ENCODE measurements at regions not wholly inside any gene's neighbourhood (a gene's known extent, or its start where the extent isn't known, plus 50 kb on each side); places are given as distances from the start of the nearest gene placed in this dataset.

DNA sequence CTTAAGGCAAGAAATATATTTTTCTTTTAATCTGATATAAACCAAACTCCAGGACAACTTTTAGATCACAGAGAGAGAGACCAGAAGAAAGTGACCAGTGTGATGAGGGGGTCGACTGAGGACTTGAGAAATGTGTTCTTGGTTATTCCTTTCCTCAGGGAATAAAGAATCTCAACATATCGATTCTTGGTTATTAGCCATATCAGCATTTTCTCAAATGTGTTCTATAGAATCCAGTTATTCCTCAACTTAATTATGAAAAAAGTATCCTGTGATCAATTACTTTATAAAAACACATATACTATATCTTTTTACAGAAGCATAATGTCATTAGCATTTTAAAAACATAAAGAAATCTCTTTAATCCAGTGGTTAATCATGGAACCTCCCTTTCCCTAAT lies 222.1 kb upstream of the FAM3C start:
- no peak for TF ChIP-seq POLR2A (IDR thresholded peaks at IDR 0.05)
- TF ChIP-seq, protein P1, sequence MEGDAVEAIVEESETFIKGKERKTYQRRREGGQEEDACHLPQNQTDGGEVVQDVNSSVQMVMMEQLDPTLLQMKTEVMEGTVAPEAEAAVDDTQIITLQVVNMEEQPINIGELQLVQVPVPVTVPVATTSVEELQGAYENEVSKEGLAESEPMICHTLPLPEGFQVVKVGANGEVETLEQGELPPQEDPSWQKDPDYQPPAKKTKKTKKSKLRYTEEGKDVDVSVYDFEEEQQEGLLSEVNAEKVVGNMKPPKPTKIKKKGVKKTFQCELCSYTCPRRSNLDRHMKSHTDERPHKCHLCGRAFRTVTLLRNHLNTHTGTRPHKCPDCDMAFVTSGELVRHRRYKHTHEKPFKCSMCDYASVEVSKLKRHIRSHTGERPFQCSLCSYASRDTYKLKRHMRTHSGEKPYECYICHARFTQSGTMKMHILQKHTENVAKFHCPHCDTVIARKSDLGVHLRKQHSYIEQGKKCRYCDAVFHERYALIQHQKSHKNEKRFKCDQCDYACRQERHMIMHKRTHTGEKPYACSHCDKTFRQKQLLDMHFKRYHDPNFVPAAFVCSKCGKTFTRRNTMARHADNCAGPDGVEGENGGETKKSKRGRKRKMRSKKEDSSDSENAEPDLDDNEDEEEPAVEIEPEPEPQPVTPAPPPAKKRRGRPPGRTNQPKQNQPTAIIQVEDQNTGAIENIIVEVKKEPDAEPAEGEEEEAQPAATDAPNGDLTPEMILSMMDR (IDR thresholded peaks at IDR 0.05): no peak
